BE2C (cell line): ENCODE measurements at regions not wholly inside any gene's neighbourhood (a gene's known extent, or its start where the extent isn't known, plus 50 kb on each side); places are given as distances from the start of the nearest gene placed in this dataset.

Experiments used
- DNase-seq: peaks from one replicate; pipeline ENCODE4 v3.0.0-alpha.2; 2020
- H3K27me3 ChIP-seq: fragments of 250-450 bp; sonication (Bioruptor Pico); 2 replicates; pipeline ENCODE4 v1.5.1; 2020; ENCODE audit warnings: mild to moderate bottlenecking
- H3K36me3 ChIP-seq: fragments of 250-450 bp; sonication (Bioruptor Pico); 2 replicates; pipeline ENCODE4 v1.5.1; 2020; ENCODE audit warnings: mild to moderate bottlenecking
- H3K4me1 ChIP-seq: fragments of 250-450 bp; sonication (Bioruptor Pico); 2 replicates; pipeline ENCODE4 v1.5.1; 2020
- H3K4me3 ChIP-seq: 2 replicates; pipeline ENCODE4 v1.5.1; 2011; ENCODE audit warnings: low read depth, low read length
- H3K9me3 ChIP-seq: fragments of 250-450 bp; sonication (Bioruptor Pico); 2 replicates; pipeline ENCODE4 v1.5.1; 2020
- TF ChIP-seq, protein P1 (sequence below): IDR thresholded peaks from 2 replicates; pipeline ENCODE4 v1.5.1; 2012; ENCODE audit warnings: mild to moderate bottlenecking, low read depth, low read length

DNA sequence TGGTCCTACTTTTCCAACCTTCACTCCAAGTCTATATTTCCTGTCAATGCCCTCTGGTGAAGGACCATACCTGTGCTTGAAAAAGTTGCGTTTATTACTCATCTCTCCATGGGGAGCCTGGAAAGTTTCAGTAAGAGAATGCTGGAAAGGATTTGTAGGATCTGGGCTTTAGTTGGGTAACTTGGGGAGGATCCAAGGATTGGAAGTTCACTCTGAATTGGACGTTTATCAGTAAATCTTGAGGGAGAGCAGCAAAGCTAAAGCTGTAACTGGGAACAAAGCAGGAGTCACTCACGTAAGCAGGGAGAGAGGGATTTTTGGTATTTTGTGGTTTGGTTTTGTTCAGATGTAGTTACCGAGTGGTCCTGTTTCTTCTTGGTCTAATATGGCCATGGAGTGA lies 51.4 kb upstream of the NPVF start:
- Histone ChIP-seq H3K4me1 (no peaks in the 10 kb centered on the region), H3K27me3 (peaks cover 12% of the 10 kb centered on the region), H3K9me3 (no peaks in the 10 kb centered on the region), H3K36me3 (no peaks in the 10 kb centered on the region), H3K4me3 (no peak overlapping the region)
- DNase-seq = no peak
- TF ChIP-seq, protein P1, sequence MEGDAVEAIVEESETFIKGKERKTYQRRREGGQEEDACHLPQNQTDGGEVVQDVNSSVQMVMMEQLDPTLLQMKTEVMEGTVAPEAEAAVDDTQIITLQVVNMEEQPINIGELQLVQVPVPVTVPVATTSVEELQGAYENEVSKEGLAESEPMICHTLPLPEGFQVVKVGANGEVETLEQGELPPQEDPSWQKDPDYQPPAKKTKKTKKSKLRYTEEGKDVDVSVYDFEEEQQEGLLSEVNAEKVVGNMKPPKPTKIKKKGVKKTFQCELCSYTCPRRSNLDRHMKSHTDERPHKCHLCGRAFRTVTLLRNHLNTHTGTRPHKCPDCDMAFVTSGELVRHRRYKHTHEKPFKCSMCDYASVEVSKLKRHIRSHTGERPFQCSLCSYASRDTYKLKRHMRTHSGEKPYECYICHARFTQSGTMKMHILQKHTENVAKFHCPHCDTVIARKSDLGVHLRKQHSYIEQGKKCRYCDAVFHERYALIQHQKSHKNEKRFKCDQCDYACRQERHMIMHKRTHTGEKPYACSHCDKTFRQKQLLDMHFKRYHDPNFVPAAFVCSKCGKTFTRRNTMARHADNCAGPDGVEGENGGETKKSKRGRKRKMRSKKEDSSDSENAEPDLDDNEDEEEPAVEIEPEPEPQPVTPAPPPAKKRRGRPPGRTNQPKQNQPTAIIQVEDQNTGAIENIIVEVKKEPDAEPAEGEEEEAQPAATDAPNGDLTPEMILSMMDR = no peak

DNA sequence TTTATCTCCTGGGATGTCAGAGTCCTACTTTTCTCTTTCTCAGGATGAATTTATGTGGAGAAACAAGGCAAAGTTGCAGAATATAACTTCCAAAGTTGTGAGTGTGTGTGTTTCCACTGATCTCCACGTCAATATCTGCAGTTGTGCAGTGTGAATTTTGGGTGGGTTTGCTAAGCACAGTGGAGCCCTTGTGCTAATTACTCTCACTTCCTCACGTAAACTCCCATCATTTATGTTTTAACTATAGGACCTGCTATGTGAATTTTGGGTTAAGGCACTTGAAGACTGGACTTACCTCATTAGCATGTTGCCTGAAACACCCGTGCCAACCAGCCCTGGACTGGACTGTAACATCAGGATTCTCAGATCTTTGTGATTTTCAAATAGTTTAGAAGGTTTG lies 51.9 kb upstream of the NPVF start:
- Histone ChIP-seq H3K36me3 (no peaks in the 10 kb centered on the region), H3K4me1 (no peaks in the 10 kb centered on the region), H3K4me3 (no peak overlapping the region), H3K9me3 (no peaks in the 10 kb centered on the region), H3K27me3 (peaks cover 11% of the 10 kb centered on the region)
- no peak for DNase-seq
- TF ChIP-seq, protein P1 = no peak

DNA sequence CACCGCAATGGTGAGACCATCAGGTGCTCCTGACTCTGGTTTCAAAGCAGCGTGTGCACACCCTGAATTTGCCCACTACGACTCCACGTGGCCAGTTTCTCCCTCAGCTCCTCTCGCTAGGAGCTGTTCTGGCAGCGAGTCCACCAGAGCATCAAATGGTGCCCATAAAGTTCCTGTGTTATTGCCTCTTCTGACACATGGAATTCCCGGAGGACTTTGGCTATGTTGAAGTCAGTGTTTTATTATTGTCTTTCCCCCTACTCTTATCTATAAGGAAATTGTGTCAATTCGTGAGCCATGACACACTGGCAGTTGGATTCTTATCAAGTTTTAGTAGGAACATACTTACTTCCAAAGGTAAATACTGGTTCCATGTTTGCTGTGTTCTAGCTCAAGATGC lies 53.9 kb upstream of the NPVF start:
- TF ChIP-seq, protein P1 = no peak
- H3K36me3 ChIP-seq = no peaks in the 10 kb centered on the region
- H3K4me3 ChIP-seq = no peak overlapping the region
- no peaks in the 10 kb centered on the region for H3K9me3 ChIP-seq
- peaks cover 7% of the 10 kb centered on the region for H3K27me3 ChIP-seq
- H3K4me1 ChIP-seq = no peaks in the 10 kb centered on the region
- DNase-seq = no peak

DNA sequence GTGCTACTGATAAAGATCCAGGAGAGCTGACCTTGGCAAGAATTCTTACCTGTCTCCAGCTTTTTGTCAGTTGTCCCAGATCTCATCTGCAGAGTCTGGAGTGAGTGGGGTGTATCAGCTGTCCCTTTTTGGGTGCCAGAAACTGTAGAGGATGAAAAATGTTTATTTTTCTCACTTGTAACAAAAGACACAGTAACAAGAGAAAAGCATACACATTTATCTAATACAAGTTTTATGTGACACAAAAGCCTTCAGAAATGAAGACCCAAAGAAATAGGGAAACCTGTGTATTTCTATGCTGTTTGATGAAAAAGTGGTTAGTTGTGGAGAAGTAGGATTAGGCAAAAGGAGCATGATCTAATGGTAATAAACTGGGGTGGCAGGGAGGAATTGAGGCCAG lies 58.5 kb upstream of the NPVF start:
- Histone ChIP-seq H3K36me3 (no peaks in the 10 kb centered on the region), H3K4me1 (no peaks in the 10 kb centered on the region), H3K9me3 (no peaks in the 10 kb centered on the region), H3K27me3 (peaks cover 4% of the 10 kb centered on the region), H3K4me3 (no peak overlapping the region)
- TF ChIP-seq, protein P1 = no peak
- DNase-seq = no peak

DNA sequence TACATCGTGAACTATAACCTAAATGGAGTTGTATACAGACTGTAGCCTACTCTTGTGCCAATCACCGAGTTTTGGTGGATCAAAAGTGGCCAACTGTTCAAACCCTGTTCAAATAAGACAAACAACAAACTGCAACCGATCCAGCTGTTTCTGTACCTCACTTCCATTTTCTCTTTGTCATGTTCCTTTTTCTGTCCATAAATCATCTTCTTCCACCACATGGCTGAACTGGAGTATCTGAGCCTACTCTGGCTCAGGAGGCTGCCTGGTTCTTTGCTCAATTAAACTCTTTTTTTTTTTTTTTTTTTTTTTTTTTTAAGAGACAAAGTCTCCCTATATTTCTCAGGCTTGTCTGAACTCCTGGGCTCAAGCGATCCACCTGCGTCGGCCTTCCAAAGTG lies 59.0 kb upstream of the NPVF start:
- no peak for DNase-seq
- H3K9me3 ChIP-seq = no peaks in the 10 kb centered on the region
- no peaks in the 10 kb centered on the region for H3K36me3 ChIP-seq
- H3K27me3 ChIP-seq = peaks cover 1% of the 10 kb centered on the region; the same call in 1 of the 2 replicates
- TF ChIP-seq, protein P1 = no peak
- no peak overlapping the region for H3K4me3 ChIP-seq
- H3K4me1 ChIP-seq = no peaks in the 10 kb centered on the region

DNA sequence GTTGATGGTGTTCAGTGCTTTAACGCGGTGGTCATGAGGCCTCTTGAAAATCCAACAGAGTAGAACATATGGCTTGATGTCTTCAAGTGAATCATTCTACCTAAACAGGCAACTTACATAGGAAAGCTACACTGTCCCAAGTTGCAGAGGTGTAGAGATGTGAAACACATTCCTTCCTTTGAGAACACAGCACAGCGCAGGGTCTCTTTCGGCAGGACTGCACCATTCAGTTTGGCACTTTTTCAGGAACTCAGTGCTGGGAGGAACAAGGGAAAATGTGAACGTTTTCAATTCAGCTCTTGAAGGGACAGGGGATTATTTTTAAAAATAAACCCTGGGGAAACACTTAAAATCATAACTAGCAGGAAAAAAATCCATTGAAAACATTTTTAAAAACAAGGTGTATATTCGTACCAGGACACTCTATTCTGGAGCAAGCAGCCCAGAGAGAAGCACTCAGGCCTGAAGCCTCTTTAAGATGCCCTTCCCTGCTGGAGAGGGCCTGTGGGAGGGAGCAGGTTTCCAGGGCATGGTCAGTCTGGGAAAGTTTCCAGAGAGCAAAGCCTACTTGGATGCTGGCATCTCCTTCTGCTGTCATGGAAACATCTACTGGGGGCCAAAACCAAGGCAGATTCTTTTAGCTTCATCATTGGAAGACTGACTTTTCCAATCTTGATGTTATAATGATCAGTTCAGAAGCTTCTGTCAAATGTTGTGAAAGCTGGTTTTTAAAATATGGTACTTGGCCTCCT lies 60.4 kb upstream of the NPVF start:
- no peak for DNase-seq
- H3K4me1 ChIP-seq = no peaks in the 10 kb centered on the region
- H3K4me3 ChIP-seq = no peak overlapping the region
- no peaks in the 10 kb centered on the region for H3K36me3 ChIP-seq
- TF ChIP-seq, protein P1 = no peak
- H3K27me3 ChIP-seq = 0 out of 2 replicates have a peak, but pooled peaks cover 3% of the 10 kb centered on the region
- no peaks in the 10 kb centered on the region for H3K9me3 ChIP-seq
